Neural cell (in vitro differentiated cells): ENCODE measurements at regions not wholly inside any gene's neighbourhood (a gene's known extent, or its start where the extent isn't known, plus 50 kb on each side); places are given as distances from the start of the nearest gene placed in this dataset.

ENCODE experiments used
- H2AFZ ChIP-seq: fragments of 200-600, 300-800 bp; sonication (generic), shearing (Covaris generic); 2 replicates; pipeline ENCODE4 v1.6.0; 2014; ENCODE audit warnings: low read depth, mild to moderate bottlenecking, antibody characterized with exemption, low read length, moderate library complexity
- H3F3A ChIP-seq: fragments of 200-600 bp; shearing (Covaris generic); 2 replicates; pipeline ENCODE4 v1.6.1; 2016; ENCODE audit warnings: mild to moderate bottlenecking, moderate library complexity, mixed read lengths, antibody characterized with exemption, low read length; ENCODE audit not compliant: insufficient read depth, poor library complexity, severe bottlenecking
- H3K27ac ChIP-seq: fragments of 200-600, 300-800 bp; sonication (generic), shearing (Covaris generic); 2 replicates; pipeline ENCODE4 v1.5.1; 2014; ENCODE audit warnings: mild to moderate bottlenecking, low read length, moderate library complexity
- H3K27me3 ChIP-seq: fragments of 300-800, 200-600 bp; sonication (generic), shearing (Covaris generic); 2 replicates; pipeline ENCODE4 v1.6.0; 2014; ENCODE audit warnings: mild to moderate bottlenecking, low read depth, low read length, moderate library complexity; ENCODE audit not compliant: insufficient read depth
- H3K36me3 ChIP-seq: fragments of 300-800, 200-600 bp; sonication (generic), shearing (Covaris generic); 2 replicates; pipeline ENCODE4 v1.5.1; 2014; ENCODE audit warnings: mild to moderate bottlenecking, antibody characterized with exemption, low read length, moderate library complexity; ENCODE audit not compliant: insufficient read depth
- H3K4me2 ChIP-seq: fragments of 300-800, 200-600 bp; sonication (generic), shearing (Covaris generic); 2 replicates; pipeline ENCODE4 v1.6.0; 2014; ENCODE audit warnings: mild to moderate bottlenecking, low read length
- H3K4me3 ChIP-seq: fragments of 300-800, 200-600 bp; sonication (generic), shearing (Covaris generic); 2 replicates; pipeline ENCODE4 v1.5.1; 2014; ENCODE audit warnings: mild to moderate bottlenecking, low read length, moderate library complexity
- H3K79me2 ChIP-seq: fragments of 200-600 bp; shearing (Covaris generic); replicated peaks from 2 replicates; pipeline ENCODE4 v1.6.0; 2014; ENCODE audit warnings: mild to moderate bottlenecking, low read length, moderate library complexity; ENCODE audit not compliant: insufficient read depth
- H3K9ac ChIP-seq: fragments of 300-800, 200-600 bp; sonication (generic), shearing (Covaris generic); 2 replicates; pipeline ENCODE4 v1.6.1; 2016; ENCODE audit warnings: mild to moderate bottlenecking, low read length, mixed read lengths
- H3K9me2 ChIP-seq: fragments of 200-600 bp; shearing (Covaris generic); 2 replicates; pipeline ENCODE4 v1.6.1; 2016; ENCODE audit warnings: mild to moderate bottlenecking, low read length, mixed read lengths; ENCODE audit not compliant: insufficient read depth
- H3K9me3 ChIP-seq: fragments of 200-600, 300-800 bp; sonication (generic), shearing (Covaris generic); 2 replicates; pipeline ENCODE4 v1.6.1; 2016; ENCODE audit warnings: mild to moderate bottlenecking, mixed run types, low read length, moderate library complexity, mixed read lengths
- H4K20me1 ChIP-seq: fragments of 200-600 bp; shearing (Covaris generic); 2 replicates; pipeline ENCODE4 v1.6.1; 2016; ENCODE audit warnings: mild to moderate bottlenecking, mixed run types; ENCODE audit not compliant: insufficient read depth
- EP300 ChIP-seq: fragments of 450-650 bp; conservative IDR thresholded peaks from 2 replicates; pipeline ENCODE4 v1.6.1; 2014; ENCODE audit warnings: antibody characterized with exemption, mild to moderate bottlenecking, moderate library complexity; ENCODE audit not compliant: poor library complexity, severe bottlenecking
- EZH2 ChIP-seq: fragments of 200-600, 300-800 bp; shearing (Covaris generic), sonication (generic); IDR thresholded peaks from 2 replicates; pipeline ENCODE4 v1.6.1; 2014; ENCODE audit warnings: antibody characterized with exemption, low read length, borderline replicate concordance, mild to moderate bottlenecking; ENCODE audit not compliant: insufficient read depth, poor library complexity, severe bottlenecking
- MXI1 ChIP-seq: fragments of 450-650 bp; conservative IDR thresholded peaks from 2 replicates; pipeline ENCODE4 v1.6.1; 2014; ENCODE audit warnings: antibody characterized with exemption, mild to moderate bottlenecking; ENCODE audit not compliant: poor library complexity, severe bottlenecking
- POLR2AphosphoS5 ChIP-seq: IDR thresholded peaks from 2 replicates; pipeline ENCODE4 v1.6.1; 2012
- RAD21 ChIP-seq: fragments of 450-650 bp; conservative IDR thresholded peaks from 2 replicates; pipeline ENCODE4 v1.6.1; 2014; ENCODE audit warnings: antibody characterized with exemption, mild to moderate bottlenecking, moderate library complexity
- SMC3 ChIP-seq: fragments of 450-650 bp; conservative IDR thresholded peaks from 2 replicates; pipeline ENCODE4 v1.6.1; 2014; ENCODE audit warnings: antibody characterized with exemption, mild to moderate bottlenecking, moderate library complexity; ENCODE audit not compliant: poor library complexity
- TAF1 ChIP-seq: IDR thresholded peaks from 2 replicates; pipeline ENCODE4 v1.6.1; 2012; ENCODE audit warnings: low read depth
- TF ChIP-seq, protein P1 (sequence below): IDR thresholded peaks from 2 replicates; pipeline ENCODE4 v1.6.1; 2012; ENCODE audit warnings: borderline replicate concordance
- TF ChIP-seq, protein P2 (sequence below): fragments of 450-650 bp; IDR thresholded peaks from 2 replicates; pipeline ENCODE4 v1.5.1; 2014; ENCODE audit warnings: antibody characterized with exemption, mild to moderate bottlenecking, moderate library complexity; ENCODE audit not compliant: poor library complexity, severe bottlenecking

DNA sequence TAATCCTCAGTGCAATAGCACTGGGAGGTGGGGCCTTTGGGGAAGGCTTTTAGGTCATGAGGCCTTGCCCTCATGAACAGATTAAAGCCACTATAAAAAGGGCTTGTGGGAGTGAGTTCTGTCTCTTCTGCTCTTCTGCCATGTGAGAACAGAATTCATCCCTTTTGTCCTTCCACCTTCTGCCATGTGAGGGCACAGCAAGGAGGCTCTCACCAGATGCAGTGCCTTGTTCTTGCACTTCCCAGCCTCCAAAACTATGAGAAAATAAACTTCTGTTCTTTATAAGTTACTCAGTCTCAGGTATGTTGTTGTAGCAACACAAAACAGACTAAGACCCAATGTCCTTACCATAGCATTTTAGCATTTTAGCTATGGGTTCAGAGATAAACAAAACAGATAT lies 81.7 kb upstream of the CPLX2 start (continued):
- TF ChIP-seq TAF1, result no peak

DNA sequence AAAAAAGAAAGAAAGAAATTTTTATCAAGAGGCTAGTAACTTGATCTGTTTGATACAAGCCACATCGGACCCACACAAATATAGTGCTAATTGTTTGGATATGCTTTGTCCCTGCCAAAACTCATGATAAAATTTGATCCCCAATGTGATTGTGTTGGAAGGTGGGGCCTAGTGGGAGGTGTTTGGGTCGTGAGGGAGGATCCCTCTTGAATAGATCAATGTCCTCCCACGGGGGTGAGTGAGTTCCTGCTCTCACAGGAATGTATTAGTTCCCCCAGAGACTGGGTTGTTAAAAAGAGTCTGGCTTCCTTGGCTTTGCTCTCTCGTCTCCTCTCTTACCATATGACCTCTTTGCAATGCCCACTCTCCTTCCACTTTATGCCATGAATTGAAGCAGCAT lies 80.6 kb upstream of the CPLX2 start:
- no peaks in the 10 kb centered on the region for H4K20me1 ChIP-seq
- H3K27me3 ChIP-seq, result no peaks in the 10 kb centered on the region
- no peak overlapping the region for H2AFZ ChIP-seq
- no peaks in the 10 kb centered on the region for H3K9me2 ChIP-seq
- H3K79me2 ChIP-seq, result no peaks in the 10 kb centered on the region
- no peak overlapping the region for H3K27ac ChIP-seq
- H3K4me2 ChIP-seq, result no peak overlapping the region
- no peaks in the 10 kb centered on the region for H3K36me3 ChIP-seq
- no peak overlapping the region for H3K4me3 ChIP-seq
- H3K9me3 ChIP-seq, result no peaks in the 10 kb centered on the region
- TF ChIP-seq SMC3 (no peak), MXI1 (no peak), POLR2AphosphoS5 (no peak), RAD21 (no peak), TAF1 (no peak), EZH2 (no peak), EP300 (no peak)
- TF ChIP-seq, protein P1, sequence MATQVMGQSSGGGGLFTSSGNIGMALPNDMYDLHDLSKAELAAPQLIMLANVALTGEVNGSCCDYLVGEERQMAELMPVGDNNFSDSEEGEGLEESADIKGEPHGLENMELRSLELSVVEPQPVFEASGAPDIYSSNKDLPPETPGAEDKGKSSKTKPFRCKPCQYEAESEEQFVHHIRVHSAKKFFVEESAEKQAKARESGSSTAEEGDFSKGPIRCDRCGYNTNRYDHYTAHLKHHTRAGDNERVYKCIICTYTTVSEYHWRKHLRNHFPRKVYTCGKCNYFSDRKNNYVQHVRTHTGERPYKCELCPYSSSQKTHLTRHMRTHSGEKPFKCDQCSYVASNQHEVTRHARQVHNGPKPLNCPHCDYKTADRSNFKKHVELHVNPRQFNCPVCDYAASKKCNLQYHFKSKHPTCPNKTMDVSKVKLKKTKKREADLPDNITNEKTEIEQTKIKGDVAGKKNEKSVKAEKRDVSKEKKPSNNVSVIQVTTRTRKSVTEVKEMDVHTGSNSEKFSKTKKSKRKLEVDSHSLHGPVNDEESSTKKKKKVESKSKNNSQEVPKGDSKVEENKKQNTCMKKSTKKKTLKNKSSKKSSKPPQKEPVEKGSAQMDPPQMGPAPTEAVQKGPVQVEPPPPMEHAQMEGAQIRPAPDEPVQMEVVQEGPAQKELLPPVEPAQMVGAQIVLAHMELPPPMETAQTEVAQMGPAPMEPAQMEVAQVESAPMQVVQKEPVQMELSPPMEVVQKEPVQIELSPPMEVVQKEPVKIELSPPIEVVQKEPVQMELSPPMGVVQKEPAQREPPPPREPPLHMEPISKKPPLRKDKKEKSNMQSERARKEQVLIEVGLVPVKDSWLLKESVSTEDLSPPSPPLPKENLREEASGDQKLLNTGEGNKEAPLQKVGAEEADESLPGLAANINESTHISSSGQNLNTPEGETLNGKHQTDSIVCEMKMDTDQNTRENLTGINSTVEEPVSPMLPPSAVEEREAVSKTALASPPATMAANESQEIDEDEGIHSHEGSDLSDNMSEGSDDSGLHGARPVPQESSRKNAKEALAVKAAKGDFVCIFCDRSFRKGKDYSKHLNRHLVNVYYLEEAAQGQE, result no peak
- TF ChIP-seq, protein P2, sequence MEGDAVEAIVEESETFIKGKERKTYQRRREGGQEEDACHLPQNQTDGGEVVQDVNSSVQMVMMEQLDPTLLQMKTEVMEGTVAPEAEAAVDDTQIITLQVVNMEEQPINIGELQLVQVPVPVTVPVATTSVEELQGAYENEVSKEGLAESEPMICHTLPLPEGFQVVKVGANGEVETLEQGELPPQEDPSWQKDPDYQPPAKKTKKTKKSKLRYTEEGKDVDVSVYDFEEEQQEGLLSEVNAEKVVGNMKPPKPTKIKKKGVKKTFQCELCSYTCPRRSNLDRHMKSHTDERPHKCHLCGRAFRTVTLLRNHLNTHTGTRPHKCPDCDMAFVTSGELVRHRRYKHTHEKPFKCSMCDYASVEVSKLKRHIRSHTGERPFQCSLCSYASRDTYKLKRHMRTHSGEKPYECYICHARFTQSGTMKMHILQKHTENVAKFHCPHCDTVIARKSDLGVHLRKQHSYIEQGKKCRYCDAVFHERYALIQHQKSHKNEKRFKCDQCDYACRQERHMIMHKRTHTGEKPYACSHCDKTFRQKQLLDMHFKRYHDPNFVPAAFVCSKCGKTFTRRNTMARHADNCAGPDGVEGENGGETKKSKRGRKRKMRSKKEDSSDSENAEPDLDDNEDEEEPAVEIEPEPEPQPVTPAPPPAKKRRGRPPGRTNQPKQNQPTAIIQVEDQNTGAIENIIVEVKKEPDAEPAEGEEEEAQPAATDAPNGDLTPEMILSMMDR, result no peak
- no peaks in the 10 kb centered on the region for H3F3A ChIP-seq
- H3K9ac ChIP-seq, result no peak overlapping the region

DNA sequence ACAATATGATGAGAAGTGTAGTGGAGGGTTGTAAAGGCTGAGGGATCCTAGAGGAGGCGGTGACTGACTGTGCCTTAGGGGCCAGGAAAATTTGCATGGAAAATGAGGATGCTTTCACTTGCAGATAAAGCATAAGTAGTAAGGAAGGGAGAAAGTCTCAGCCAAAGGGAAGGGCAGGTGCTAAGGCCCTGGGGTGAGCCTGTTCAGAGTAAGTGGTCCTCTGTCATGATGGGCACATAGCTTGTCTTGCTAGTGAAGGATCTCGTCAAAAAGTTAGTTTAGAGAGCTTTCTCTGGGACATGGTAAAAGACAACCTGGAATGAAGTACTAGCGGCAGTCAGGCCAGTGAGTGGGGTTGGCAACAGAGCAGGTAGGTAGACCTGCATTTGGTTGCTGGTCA lies 75.4 kb upstream of the CPLX2 start:
- no peaks in the 10 kb centered on the region for H3K36me3 ChIP-seq
- H3K27me3 ChIP-seq, result no peaks in the 10 kb centered on the region
- H3F3A ChIP-seq, result no peaks in the 10 kb centered on the region
- H3K9me2 ChIP-seq, result no peaks in the 10 kb centered on the region
- no peak for TF ChIP-seq EZH2
- no peaks in the 10 kb centered on the region for H3K79me2 ChIP-seq
- H3K27ac ChIP-seq, result peak overlapping the region; percentile 92
- H2AFZ ChIP-seq, result peak overlapping the region; percentile 78
- H3K4me2 ChIP-seq, result peak overlapping the region; percentile 57
- H3K9ac ChIP-seq, result peak overlapping the region; percentile 93
- H4K20me1 ChIP-seq, result no peaks in the 10 kb centered on the region
- H3K9me3 ChIP-seq, result no peaks in the 10 kb centered on the region
- H3K4me3 ChIP-seq, result peak overlapping the region; percentile 88
